ENCODE measurements at regions not wholly inside any gene's neighbourhood (a gene's known extent, or its start where the extent isn't known, plus 50 kb on each side); places are given as distances from the start of the nearest gene placed in this dataset.

DNA sequence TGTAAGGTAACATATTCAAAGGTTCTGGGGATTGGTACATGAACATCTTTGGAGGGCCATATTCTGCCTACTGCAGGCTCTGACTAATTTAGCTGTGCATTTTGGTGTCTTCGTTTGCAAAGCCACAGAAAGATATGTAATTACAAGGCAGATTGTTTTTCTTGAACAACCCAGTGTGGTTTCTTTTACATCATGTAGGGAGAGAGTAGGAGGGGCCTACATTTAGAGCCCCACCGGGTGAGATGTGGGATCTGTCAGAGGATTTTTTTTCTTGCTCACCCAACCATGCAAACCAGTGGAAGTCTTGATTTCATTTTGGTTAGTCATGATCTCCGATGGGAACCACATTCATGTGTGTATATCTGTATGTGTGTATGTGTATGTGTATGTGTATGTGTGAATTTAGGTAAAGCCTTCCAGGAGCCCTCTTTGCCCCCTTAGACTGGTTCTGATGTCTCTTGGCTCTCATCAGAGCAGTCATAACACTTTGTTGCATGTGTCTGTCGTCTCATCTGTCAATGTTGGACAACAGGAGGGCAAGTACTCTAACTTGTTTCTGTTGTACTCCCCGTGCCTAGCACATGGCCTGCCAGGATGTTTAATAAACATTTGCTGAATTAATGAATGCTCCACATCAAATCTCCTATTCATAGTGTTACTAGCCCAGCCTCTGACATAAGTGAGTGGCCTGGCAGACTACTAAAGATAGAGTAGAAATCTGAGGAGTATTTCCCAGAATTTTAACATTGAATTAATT, 239.9 kb downstream of the MTX2 start:
- H3K27me3 ChIP-seq (replicated peaks; ENCODE audit: insufficient read depth, low read depth, low read length, poor library complexity), result no peaks in the 10 kb centered on the region
- TF ChIP-seq, protein P1, sequence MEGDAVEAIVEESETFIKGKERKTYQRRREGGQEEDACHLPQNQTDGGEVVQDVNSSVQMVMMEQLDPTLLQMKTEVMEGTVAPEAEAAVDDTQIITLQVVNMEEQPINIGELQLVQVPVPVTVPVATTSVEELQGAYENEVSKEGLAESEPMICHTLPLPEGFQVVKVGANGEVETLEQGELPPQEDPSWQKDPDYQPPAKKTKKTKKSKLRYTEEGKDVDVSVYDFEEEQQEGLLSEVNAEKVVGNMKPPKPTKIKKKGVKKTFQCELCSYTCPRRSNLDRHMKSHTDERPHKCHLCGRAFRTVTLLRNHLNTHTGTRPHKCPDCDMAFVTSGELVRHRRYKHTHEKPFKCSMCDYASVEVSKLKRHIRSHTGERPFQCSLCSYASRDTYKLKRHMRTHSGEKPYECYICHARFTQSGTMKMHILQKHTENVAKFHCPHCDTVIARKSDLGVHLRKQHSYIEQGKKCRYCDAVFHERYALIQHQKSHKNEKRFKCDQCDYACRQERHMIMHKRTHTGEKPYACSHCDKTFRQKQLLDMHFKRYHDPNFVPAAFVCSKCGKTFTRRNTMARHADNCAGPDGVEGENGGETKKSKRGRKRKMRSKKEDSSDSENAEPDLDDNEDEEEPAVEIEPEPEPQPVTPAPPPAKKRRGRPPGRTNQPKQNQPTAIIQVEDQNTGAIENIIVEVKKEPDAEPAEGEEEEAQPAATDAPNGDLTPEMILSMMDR (conservative IDR thresholded peaks at IDR 0.05; ENCODE audit: low read depth, low read length), result no peak
- TF ChIP-seq EZH2 (IDR thresholded peaks at IDR 0.05; ENCODE audit: borderline replicate concordance, low read depth, low read length, poor library complexity, severe bottlenecking), result no peak
- ChIA-PET CTCF (no interaction called here), POLR2A (ENCODE audit: low non-redundant PET) (no interaction called here)
- no peak overlapping the region for H3K4me3 ChIP-seq (ENCODE audit: low read depth, low read length, poor library complexity, severe bottlenecking)
- no peaks in the 10 kb centered on the region for H3K9me3 ChIP-seq (ENCODE audit: low read depth, low read length, poor library complexity, severe bottlenecking)
- intact Hi-C loops (cut with micrococcal nuclease; ENCODE audit: unreplicated experiment), result no loop called here
- DNase-seq (ENCODE audit: low spot score), result no peak
- H3K36me3 ChIP-seq (ENCODE audit: insufficient read depth, low read length, poor library complexity, severe bottlenecking), result no peaks in the 10 kb centered on the region
- no peak overlapping the region for H3K27ac ChIP-seq (ENCODE audit: low read depth, low read length, poor library complexity, severe bottlenecking)
- peaks cover 6% of the 10 kb centered on the region for H3K4me1 ChIP-seq (ENCODE audit: insufficient read depth, low read length, poor library complexity, severe bottlenecking)
- BruUV-seq (replicated peaks), result no TSS peak

DNA sequence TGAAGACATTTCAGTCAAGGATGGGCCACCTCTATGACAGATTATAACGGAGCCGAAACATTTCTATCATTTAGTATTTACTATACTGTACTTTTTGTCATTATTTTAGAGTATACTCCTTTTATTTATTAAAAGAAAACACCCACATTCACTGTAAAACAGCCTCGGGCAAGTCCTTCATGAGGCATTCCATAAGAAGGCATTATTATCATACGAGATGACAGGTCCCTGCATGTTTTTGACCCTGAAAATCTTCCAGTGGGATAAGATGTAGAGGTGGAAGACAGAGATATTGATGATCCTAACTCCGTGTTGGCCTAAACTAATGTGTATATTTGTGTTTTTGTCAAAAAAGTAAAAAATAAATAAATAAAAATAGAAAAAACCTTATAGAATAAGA, 245.0 kb downstream of the MTX2 start:
- Histone ChIP-seq H3K4me1 (ENCODE audit: insufficient read depth, low read length, poor library complexity, severe bottlenecking) (peaks cover 10% of the 10 kb centered on the region), H3K27ac (ENCODE audit: low read depth, low read length, poor library complexity, severe bottlenecking) (no peak overlapping the region), H3K27me3 (replicated peaks; ENCODE audit: insufficient read depth, low read depth, low read length, poor library complexity) (no peaks in the 10 kb centered on the region), H3K36me3 (ENCODE audit: insufficient read depth, low read length, poor library complexity, severe bottlenecking) (no peaks in the 10 kb centered on the region), H3K4me3 (ENCODE audit: low read depth, low read length, poor library complexity, severe bottlenecking) (no peak overlapping the region), H3K9me3 (ENCODE audit: low read depth, low read length, poor library complexity, severe bottlenecking) (no peaks in the 10 kb centered on the region)
- TF ChIP-seq, protein P1 (conservative IDR thresholded peaks at IDR 0.05; ENCODE audit: low read depth, low read length), result no peak
- TF ChIP-seq EZH2 (IDR thresholded peaks at IDR 0.05; ENCODE audit: borderline replicate concordance, low read depth, low read length, poor library complexity, severe bottlenecking), result no peak
- ChIA-PET POLR2A (ENCODE audit: low non-redundant PET) (no interaction called here), CTCF (no interaction called here)
- intact Hi-C loops (cut with micrococcal nuclease; ENCODE audit: unreplicated experiment), result no loop called here
- DNase-seq (ENCODE audit: low spot score), result no peak
- no TSS peak for BruUV-seq (replicated peaks)

DNA sequence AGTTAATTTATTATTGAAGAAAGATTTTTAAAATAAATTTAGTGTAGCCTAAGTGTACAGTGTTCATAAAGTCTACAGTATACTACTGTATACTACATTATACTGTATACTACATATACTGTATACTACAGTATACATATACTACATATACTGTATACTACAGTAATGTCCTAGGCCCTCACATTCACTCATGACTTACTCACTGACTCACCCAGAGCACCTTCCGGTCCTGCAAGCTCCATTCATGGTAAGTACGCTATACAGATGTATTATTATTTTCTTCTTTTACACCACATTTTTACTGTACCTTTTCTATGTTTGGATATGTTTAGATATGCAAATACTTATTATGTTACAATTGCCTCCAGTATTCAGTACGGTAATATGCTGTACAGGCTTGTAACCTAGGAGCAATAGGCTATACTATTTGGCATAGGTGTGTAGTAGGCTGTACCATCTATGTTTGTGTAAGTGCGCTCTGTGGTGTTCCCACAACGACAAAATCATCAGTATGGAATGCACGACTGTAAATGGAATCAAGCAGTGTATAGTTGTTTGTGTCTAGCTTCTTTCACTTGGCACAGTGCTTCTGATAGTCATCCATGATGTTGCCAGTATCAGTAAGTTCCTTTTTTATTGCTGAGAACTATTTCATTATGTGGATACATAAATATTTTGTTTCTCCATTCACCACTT, 245.7 kb downstream of the MTX2 start:
- DNase-seq (ENCODE audit: low spot score), result no peak
- intact Hi-C loops (cut with micrococcal nuclease; ENCODE audit: unreplicated experiment), result no loop called here
- Histone ChIP-seq H3K4me1 (ENCODE audit: insufficient read depth, low read length, poor library complexity, severe bottlenecking) (peaks cover 14% of the 10 kb centered on the region), H3K4me3 (ENCODE audit: low read depth, low read length, poor library complexity, severe bottlenecking) (no peak overlapping the region), H3K27me3 (replicated peaks; ENCODE audit: insufficient read depth, low read depth, low read length, poor library complexity) (no peaks in the 10 kb centered on the region), H3K27ac (ENCODE audit: low read depth, low read length, poor library complexity, severe bottlenecking) (no peak overlapping the region), H3K9me3 (ENCODE audit: low read depth, low read length, poor library complexity, severe bottlenecking) (no peaks in the 10 kb centered on the region), H3K36me3 (ENCODE audit: insufficient read depth, low read length, poor library complexity, severe bottlenecking) (no peaks in the 10 kb centered on the region)
- POLR2A ChIA-PET (ENCODE audit: low non-redundant PET), result no interaction called here
- CTCF ChIA-PET, result no interaction called here
- BruUV-seq (replicated peaks), result no TSS peak
- TF ChIP-seq, protein P1 (conservative IDR thresholded peaks at IDR 0.05; ENCODE audit: low read depth, low read length), result no peak
- TF ChIP-seq EZH2 (IDR thresholded peaks at IDR 0.05; ENCODE audit: borderline replicate concordance, low read depth, low read length, poor library complexity, severe bottlenecking), result no peak
